A549 (cell line): ENCODE measurements at regions not wholly inside any gene's neighbourhood (a gene's known extent, or its start where the extent isn't known, plus 50 kb on each side); places are given as distances from the start of the nearest gene placed in this dataset.

ENCODE experiments used
- ATAC-seq, 2 experiments: fragments of 200-7000 bp in 1 of 2; fragments of >200 bp in 1 of 2; cut with Nextera tagmentation in 1 of 2; cut with Tn5 transposase in 1 of 2; 3 replicates each; pipeline versions ENCODE4 v1.8.0 to v1.9.1; 2018 to 2020; ENCODE audit warnings: mild to moderate bottlenecking in 1 of 2, moderate library complexity in 1 of 2
- CTCF ChIA-PET: fragments of 300-600 bp; sonication (Branson Sonifier 250); formaldehyde crosslinking; extraction: SDS; loops from one replicate; lab custom pipeline; 2021; ENCODE audit warnings: antibody characterized with exemption, inconsistent platforms; lab: Yijun Ruan, JAX
- POLR2A ChIA-PET: fragments of 350-600 bp; formaldehyde crosslinking; extraction: SDS; loops from one replicate; lab custom pipeline; 2021; ENCODE audit warnings: antibody characterized with exemption, inconsistent platforms; lab: Yijun Ruan, JAX
- DNase-seq, 2 experiments: peaks; one replicate each; pipeline versions ENCODE4 v3.0.0 to v3.0.0-alpha.2; 2011 to 2016; ENCODE audit warnings: low read depth in 1 of 2, low spot score in 1 of 2
- FAIRE-seq: peaks from 2 replicates; lab custom pipeline; 2011; peaks lifted over from hg19 to GRCh38; lab: Jason Lieb, UNC
- H3K27ac ChIP-seq, 2 experiments: fragments of >200 bp; sonication (Bioruptor Twin); formaldehyde crosslinking; 3 replicates each; pipeline ENCODE4 v1.5.1; 2016 to 2017
- H3K4me1 ChIP-seq: fragments of >200 bp; sonication (Bioruptor Twin); formaldehyde crosslinking; 3 replicates; pipeline ENCODE4 v1.6.1; 2016
- H3K4me2 ChIP-seq: fragments of >200 bp; sonication (Bioruptor Twin); formaldehyde crosslinking; 3 replicates; pipeline ENCODE4 v1.6.1; 2016
- H3K4me3 ChIP-seq: fragments of >200 bp; sonication (Bioruptor Twin); formaldehyde crosslinking; 3 replicates; pipeline ENCODE4 v1.5.1; 2016
- H3K9me3 ChIP-seq: fragments of >200 bp; sonication (Bioruptor Twin); formaldehyde crosslinking; 3 replicates; pipeline ENCODE4 v1.6.1; 2016
- CBX8 ChIP-seq: fragments of 200-600 bp; sonication (generic); IDR thresholded peaks from 2 replicates; pipeline ENCODE4 v1.6.1; 2016
- CHD4 ChIP-seq: fragments of 200-600 bp; sonication (generic); IDR thresholded peaks from 2 replicates; pipeline ENCODE4 v1.6.1; 2016; ENCODE audit warnings: antibody characterized with exemption, mild to moderate bottlenecking, borderline replicate concordance
- EP300 ChIP-seq, 2 experiments: fragments of >200 bp; sonication (Bioruptor Twin); formaldehyde crosslinking; IDR thresholded peaks; 2 replicates in 1 of 2; 3 replicates in 1 of 2; pipeline ENCODE4 v1.6.1; 2016 to 2017
- FOSB ChIP-seq: fragments of 250-450 bp; sonication (Bioruptor Pico); IDR thresholded peaks from 2 replicates; pipeline ENCODE4 v1.5.0; 2020; ENCODE audit warnings: mild to moderate bottlenecking, moderate library complexity
- FOSL2 ChIP-seq, 2 experiments: fragments of 450-650 bp in 1 of 2; fragments of >200 bp in 1 of 2; sonication (Bioruptor Twin) in 1 of 2; formaldehyde crosslinking; IDR thresholded peaks; 2 replicates each; pipeline versions ENCODE4 v1.5.0 to v1.6.1; 2016 to 2020; ENCODE audit warnings: mild to moderate bottlenecking in 1 of 2, moderate library complexity in 1 of 2
- GATA3 ChIP-seq: IDR thresholded peaks from 2 replicates; pipeline ENCODE4 v1.6.1; 2012; ENCODE audit warnings: borderline replicate concordance
- HEYL ChIP-seq: fragments of 250-450 bp; sonication (Bioruptor Pico); IDR thresholded peaks from 2 replicates; pipeline ENCODE4 v1.8.0; 2021; ENCODE audit warnings: mild to moderate bottlenecking, moderate library complexity
- HOXA7 ChIP-seq: fragments of 250-450 bp; sonication (Bioruptor Pico); IDR thresholded peaks from 2 replicates; pipeline ENCODE4 v1.5.0; 2020; ENCODE audit warnings: mild to moderate bottlenecking, moderate library complexity
- JUNB ChIP-seq: fragments of >200 bp; sonication (Bioruptor Twin); formaldehyde crosslinking; IDR thresholded peaks from 2 replicates; pipeline ENCODE4 v1.6.1; 2016
- NFE2L2 ChIP-seq: fragments of 150-350 bp; conservative IDR thresholded peaks from 2 replicates; pipeline ENCODE4 v1.6.1; 2014; ENCODE audit warnings: low read length
- PHF8 ChIP-seq: fragments of 200-600 bp; sonication (generic); IDR thresholded peaks from 2 replicates; pipeline ENCODE4 v1.6.1; 2016; ENCODE audit warnings: low read depth, mild to moderate bottlenecking, antibody characterized with exemption, moderate library complexity, borderline replicate concordance
- POLR2A ChIP-seq: IDR thresholded peaks from 2 replicates; pipeline ENCODE4 v1.6.1; 2012; ENCODE audit warnings: mild to moderate bottlenecking, low read length
- POLR2AphosphoS2 ChIP-seq: conservative IDR thresholded peaks from 2 replicates; pipeline ENCODE4 v1.6.1; 2012; ENCODE audit warnings: low read length, improper control_type of control experiment, inconsistent platforms
- RAD21 ChIP-seq, 2 experiments: fragments of >200 bp in 1 of 2; sonication (Bioruptor Twin) in 1 of 2; formaldehyde crosslinking in 1 of 2; IDR thresholded peaks in 1 of 2; conservative IDR thresholded peaks in 1 of 2; 2 replicates in 1 of 2; 3 replicates in 1 of 2; pipeline ENCODE4 v1.6.1; 2012 to 2018; ENCODE audit warnings: inconsistent platforms in 1 of 2
- RFX5 ChIP-seq: fragments of 450-650 bp; IDR thresholded peaks from 2 replicates; pipeline ENCODE4 v1.7.1; 2014; ENCODE audit warnings: antibody characterized with exemption, mild to moderate bottlenecking, moderate library complexity
- RNF2 ChIP-seq: fragments of 200-600 bp; sonication (generic); IDR thresholded peaks from 2 replicates; pipeline ENCODE4 v1.6.1; 2016; ENCODE audit warnings: low read depth, mild to moderate bottlenecking, antibody characterized with exemption, moderate library complexity, borderline replicate concordance
- SMC3 ChIP-seq: fragments of >200 bp; sonication (Bioruptor Twin); formaldehyde crosslinking; IDR thresholded peaks from 3 replicates; pipeline ENCODE4 v1.6.1; 2018; ENCODE audit warnings: inconsistent platforms
- SREBF2 ChIP-seq: fragments of 450-650 bp; IDR thresholded peaks from 2 replicates; pipeline ENCODE4 v1.6.1; 2014; ENCODE audit warnings: mild to moderate bottlenecking, moderate library complexity
- ZNF302 ChIP-seq: fragments of 250-450 bp; sonication (Bioruptor Pico); IDR thresholded peaks from 2 replicates; pipeline ENCODE4 v1.9.0; 2021; ENCODE audit warnings: inconsistent platforms, mild to moderate bottlenecking, moderate library complexity
- WGBS: methylation state at CpG from one replicate; pipeline ENCODE4 v1.1.6; 2017; ENCODE audit errors: missing lambda C conversion rate; 5-methylcytosine and 5-hydroxymethylcytosine counted together
- TF ChIP-seq, protein P1 (sequence below): fragments of 150-350 bp; IDR thresholded peaks from 2 replicates; pipeline ENCODE4 v1.6.1; 2014; ENCODE audit warnings: low read depth, mild to moderate bottlenecking, low read length
- TF ChIP-seq, protein P2 (sequence below): IDR thresholded peaks from 2 replicates; pipeline ENCODE4 v1.6.1; 2012; ENCODE audit warnings: low read depth, borderline replicate concordance
- TF ChIP-seq, protein P3 (sequence below): fragments of >200 bp; sonication (Bioruptor Twin); formaldehyde crosslinking; IDR thresholded peaks from 3 replicates; pipeline ENCODE4 v1.6.1; 2016

DNA sequence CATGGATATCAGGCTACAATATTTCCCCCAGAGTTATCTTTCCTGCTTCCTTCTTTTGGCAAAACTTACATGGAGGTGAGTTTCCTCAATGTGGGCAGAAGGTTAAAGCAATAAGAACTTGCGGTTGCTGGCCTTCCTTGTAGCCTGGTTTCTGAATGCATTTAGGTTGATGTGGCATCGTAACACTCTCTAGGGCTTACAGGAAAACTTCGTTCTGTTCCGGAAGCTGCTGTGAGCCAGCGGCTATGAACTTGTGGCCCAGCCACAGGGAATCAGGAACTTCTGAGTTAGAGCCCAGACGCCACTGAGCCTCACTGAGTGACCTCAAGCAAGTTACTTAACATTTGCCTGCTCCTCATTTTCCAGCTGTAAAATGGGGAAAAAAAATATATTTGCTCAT, 623.4 kb upstream of the ADAMTS5 start:
- FAIRE-seq (no peak), DNase-seq (no peak), ATAC-seq (no peak)
- no peak overlapping the region for H3K4me2 ChIP-seq
- no peaks in the 10 kb centered on the region for H3K9me3 ChIP-seq
- ChIA-PET CTCF (no interaction called here), POLR2A (no interaction called here)
- no peak overlapping the region for H3K4me3 ChIP-seq
- WGBS = 30% methylated on average over 6 of the region's 6 CpGs
- TF ChIP-seq RFX5 = no peak
- TF ChIP-seq HEYL (CRISPR knock-in tag) = no peak
- no peak for TF ChIP-seq POLR2AphosphoS2
- TF ChIP-seq JUNB = no peak
- no peak for TF ChIP-seq CHD4
- TF ChIP-seq EP300 (IDR thresholded peaks at IDR 0.05) = no peak
- no peak for TF ChIP-seq HOXA7
- TF ChIP-seq GATA3 = no peak
- TF ChIP-seq, protein P1, sequence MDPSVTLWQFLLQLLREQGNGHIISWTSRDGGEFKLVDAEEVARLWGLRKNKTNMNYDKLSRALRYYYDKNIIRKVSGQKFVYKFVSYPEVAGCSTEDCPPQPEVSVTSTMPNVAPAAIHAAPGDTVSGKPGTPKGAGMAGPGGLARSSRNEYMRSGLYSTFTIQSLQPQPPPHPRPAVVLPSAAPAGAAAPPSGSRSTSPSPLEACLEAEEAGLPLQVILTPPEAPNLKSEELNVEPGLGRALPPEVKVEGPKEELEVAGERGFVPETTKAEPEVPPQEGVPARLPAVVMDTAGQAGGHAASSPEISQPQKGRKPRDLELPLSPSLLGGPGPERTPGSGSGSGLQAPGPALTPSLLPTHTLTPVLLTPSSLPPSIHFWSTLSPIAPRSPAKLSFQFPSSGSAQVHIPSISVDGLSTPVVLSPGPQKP = no peak
- no peak for TF ChIP-seq ZNF302 (CRISPR knock-in tag)
- no peak for TF ChIP-seq CBX8
- no peak overlapping the region for H3K27ac ChIP-seq
- H3K4me1 ChIP-seq = no peaks in the 10 kb centered on the region

DNA sequence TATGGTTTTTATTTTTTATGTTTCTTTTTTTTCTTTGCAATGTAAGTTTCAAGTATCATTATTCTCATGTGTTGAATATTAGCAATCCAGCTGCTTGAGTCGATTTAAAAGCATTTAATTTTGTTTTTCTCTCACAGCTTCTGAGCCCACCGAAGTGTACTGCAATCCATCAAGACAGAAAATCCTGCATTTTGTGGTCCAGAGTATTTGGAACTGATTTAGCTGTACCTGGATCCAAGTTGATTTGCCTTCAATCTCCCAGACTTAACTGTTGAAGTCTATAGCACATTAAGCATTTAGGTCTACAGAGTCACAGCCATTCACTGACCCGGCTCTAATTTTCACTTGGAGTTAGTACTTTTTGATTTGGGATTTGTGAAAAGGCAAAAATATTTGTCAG, 622.9 kb upstream of the ADAMTS5 start:
- no peak for TF ChIP-seq CHD4
- TF ChIP-seq FOSL2 (IDR thresholded peaks at IDR 0.05) = no peak
- TF ChIP-seq FOSL2 (CRISPR knock-in tag; IDR thresholded peaks at IDR 0.05) = no peak
- TF ChIP-seq SREBF2 = no peak
- TF ChIP-seq, all 56 proteins: peak for 0
- POLR2A ChIA-PET = no interaction called here
- Histone ChIP-seq H3K4me2 (no peak overlapping the region), H3K4me3 (no peak overlapping the region), H3K27ac (no peak overlapping the region), H3K9me3 (no peaks in the 10 kb centered on the region), H3K4me1 (no peaks in the 10 kb centered on the region)
- DNase-seq = no peak
- CTCF ChIA-PET = no interaction called here
- no peak for FAIRE-seq
- ATAC-seq = no peak
- WGBS = 2% methylated on average over 3 of the region's 3 CpGs

DNA sequence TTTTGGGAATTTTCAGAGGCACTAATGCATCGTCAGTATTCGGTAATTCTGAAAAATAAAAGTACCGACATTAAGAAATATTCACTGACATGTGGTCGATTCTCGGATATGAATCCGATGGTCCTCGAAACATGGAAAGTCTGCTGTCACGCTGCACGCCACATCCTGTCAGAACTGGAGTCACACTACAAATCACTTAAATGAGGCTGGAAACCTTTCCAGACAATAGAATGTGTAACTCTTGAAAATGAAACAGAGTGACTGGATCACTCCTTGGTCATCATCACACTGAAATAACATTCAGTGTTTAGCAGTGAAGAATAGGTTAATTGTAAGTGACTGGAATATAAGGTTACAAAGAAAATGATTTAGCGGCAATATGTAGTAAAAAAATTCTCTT, 620.1 kb upstream of the ADAMTS5 start:
- Histone ChIP-seq H3K9me3 (no peaks in the 10 kb centered on the region), H3K27ac (no peak overlapping the region), H3K4me1 (no peaks in the 10 kb centered on the region), H3K4me3 (no peak overlapping the region), H3K4me2 (no peak overlapping the region)
- no peak for ATAC-seq
- DNase-seq = no peak
- ChIA-PET POLR2A (no interaction called here), CTCF (no interaction called here)
- 39% methylated on average over 10 of the region's 10 CpGs for WGBS
- FAIRE-seq = no peak
- TF ChIP-seq, protein P2, sequence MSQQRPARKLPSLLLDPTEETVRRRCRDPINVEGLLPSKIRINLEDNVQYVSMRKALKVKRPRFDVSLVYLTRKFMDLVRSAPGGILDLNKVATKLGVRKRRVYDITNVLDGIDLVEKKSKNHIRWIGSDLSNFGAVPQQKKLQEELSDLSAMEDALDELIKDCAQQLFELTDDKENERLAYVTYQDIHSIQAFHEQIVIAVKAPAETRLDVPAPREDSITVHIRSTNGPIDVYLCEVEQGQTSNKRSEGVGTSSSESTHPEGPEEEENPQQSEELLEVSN = no peak
- TF ChIP-seq, protein P1 = no peak
- no peak for TF ChIP-seq FOSB (CRISPR knock-in tag)
- no peak for TF ChIP-seq NFE2L2
- no peak for TF ChIP-seq RAD21 (conservative IDR thresholded peaks at IDR 0.05 in 1 of 2, IDR thresholded peaks at IDR 0.05 in 1 of 2)
- TF ChIP-seq SMC3 = no peak
- TF ChIP-seq EP300 (IDR thresholded peaks at IDR 0.05) = no peak
- TF ChIP-seq PHF8 = no peak
- no peak for TF ChIP-seq CHD4
- TF ChIP-seq RNF2 = no peak
- TF ChIP-seq, protein P3, sequence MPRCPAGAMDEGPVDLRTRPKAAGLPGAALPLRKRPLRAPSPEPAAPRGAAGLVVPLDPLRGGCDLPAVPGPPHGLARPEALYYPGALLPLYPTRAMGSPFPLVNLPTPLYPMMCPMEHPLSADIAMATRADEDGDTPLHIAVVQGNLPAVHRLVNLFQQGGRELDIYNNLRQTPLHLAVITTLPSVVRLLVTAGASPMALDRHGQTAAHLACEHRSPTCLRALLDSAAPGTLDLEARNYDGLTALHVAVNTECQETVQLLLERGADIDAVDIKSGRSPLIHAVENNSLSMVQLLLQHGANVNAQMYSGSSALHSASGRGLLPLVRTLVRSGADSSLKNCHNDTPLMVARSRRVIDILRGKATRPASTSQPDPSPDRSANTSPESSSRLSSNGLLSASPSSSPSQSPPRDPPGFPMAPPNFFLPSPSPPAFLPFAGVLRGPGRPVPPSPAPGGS = no peak
- TF ChIP-seq POLR2A = no peak
- no peak for TF ChIP-seq RFX5
